CD4-positive, alpha-beta T cell treated with Interleukin-15 for 1 hour (primary cell): ENCODE measurements at regions not wholly inside any gene's neighbourhood (a gene's known extent, or its start where the extent isn't known, plus 50 kb on each side); places are given as distances from the start of the nearest gene placed in this dataset.
"Not testable (repeated sequence)": the region's sequence is repeated elsewhere in the genome, so short reads cannot be mapped to it uniquely, and the experiment has no call there.

Source experiments
- DNase-seq: peaks from one replicate; pipeline ENCODE4 v3.0.0-alpha.2; 2020

- DNase-seq, result no peak
These were observed 345.0 kb downstream of the FBXW7 start for GRCh38 chr4:152190907-152191306.

- DNase-seq, result no peak
These were observed 346.3 kb downstream of the FBXW7 start for GRCh38 chr4:152189451-152190179.

- no peak for DNase-seq
These were observed 347.1 kb downstream of the FBXW7 start for GRCh38 chr4:152188801-152189200.

GRCh38 chr4:152187693-152188092 is 348.2 kb downstream of the FBXW7 start:
- no peak for DNase-seq

GRCh38 chr4:152185786-152186550 is 349.9 kb downstream of the FBXW7 start:
- no peak for DNase-seq

- no peak for DNase-seq
These were observed 354.7 kb downstream of the FBXW7 start for GRCh38 chr4:152181150-152181549.

GRCh38 chr4:152180369-152180768 is 355.5 kb downstream of the FBXW7 start:
- no peak for DNase-seq

- not testable (repeated sequence) for DNase-seq
These were observed 358.4 kb downstream of the FBXW7 start for GRCh38 chr4:152177538-152177937.

- DNase-seq, result no peak
These were observed 359.2 kb downstream of the FBXW7 start for GRCh38 chr4:152176627-152177214.

GRCh38 chr4:152175586-152175985 is 360.3 kb downstream of the FBXW7 start:
- DNase-seq, result no peak

GRCh38 chr4:152172146-152172545 is 363.7 kb downstream of the FBXW7 start:
- no peak for DNase-seq

GRCh38 chr4:152171556-152171955 is 364.3 kb downstream of the FBXW7 start:
- no peak for DNase-seq

- DNase-seq, result no peak
These were observed 366.2 kb downstream of the FBXW7 start for GRCh38 chr4:152169683-152170082.

GRCh38 chr4:152168987-152169616 is 366.8 kb downstream of the FBXW7 start:
- no peak for DNase-seq

- no peak for DNase-seq
These were observed 369.3 kb downstream of the FBXW7 start for GRCh38 chr4:152166567-152166966.

- no peak for DNase-seq
These were observed 370.0 kb downstream of the FBXW7 start for GRCh38 chr4:152165846-152166245.

- DNase-seq, result no peak
These were observed 370.7 kb downstream of the FBXW7 start for GRCh38 chr4:152165146-152165545.

GRCh38 chr4:152164561-152164960 is 371.3 kb downstream of the FBXW7 start:
- DNase-seq, result no peak

- no peak for DNase-seq
These were observed 373.6 kb downstream of the FBXW7 start for GRCh38 chr4:152162331-152162697.

GRCh38 chr4:152161676-152162330 is 374.1 kb downstream of the FBXW7 start:
- DNase-seq, result no peak

- no peak for DNase-seq
These were observed 375.6 kb downstream of the FBXW7 start for GRCh38 chr4:152160225-152160800.

GRCh38 chr4:152159773-152160172 is 376.1 kb downstream of the FBXW7 start:
- no peak for DNase-seq

- no peak for DNase-seq
These were observed 377.7 kb downstream of the FBXW7 start for GRCh38 chr4:152158225-152158624.
